Ishikawa (cell line): ENCODE measurements at regions not wholly inside any gene's neighbourhood (a gene's known extent, or its start where the extent isn't known, plus 50 kb on each side); places are given as distances from the start of the nearest gene placed in this dataset.

Experiments
- CEBPB ChIP-seq: IDR thresholded peaks from 2 replicates; pipeline ENCODE4 v1.6.1; 2012
- CREB1 ChIP-seq: IDR thresholded peaks from 2 replicates; pipeline ENCODE4 v1.6.1; 2012; ENCODE audit warnings: low read depth
- EGR1 ChIP-seq: IDR thresholded peaks from 2 replicates; pipeline ENCODE4 v1.6.1; 2012
- EP300 ChIP-seq: IDR thresholded peaks from 2 replicates; pipeline ENCODE4 v1.6.1; 2012; ENCODE audit warnings: borderline replicate concordance
- FOXM1 ChIP-seq: IDR thresholded peaks from 2 replicates; pipeline ENCODE4 v1.6.1; 2012; ENCODE audit warnings: low read depth, borderline replicate concordance
- NFIC ChIP-seq: IDR thresholded peaks from 2 replicates; pipeline ENCODE4 v1.6.1; 2012
- RAD21 ChIP-seq: IDR thresholded peaks from 2 replicates; pipeline ENCODE4 v1.6.1; 2012; ENCODE audit warnings: low read depth
- TAF1 ChIP-seq: IDR thresholded peaks from 2 replicates; pipeline ENCODE4 v1.6.1; 2012; ENCODE audit warnings: low read depth, mild to moderate bottlenecking
- TCF12 ChIP-seq: IDR thresholded peaks from 2 replicates; pipeline ENCODE4 v1.6.1; 2012; ENCODE audit warnings: low read depth
- TEAD4 ChIP-seq: IDR thresholded peaks from 2 replicates; pipeline ENCODE4 v1.6.1; 2012
- YY1 ChIP-seq: IDR thresholded peaks from 2 replicates; pipeline ENCODE4 v1.6.1; 2012; ENCODE audit warnings: low read depth
- ZBTB7A ChIP-seq: IDR thresholded peaks from 2 replicates; pipeline ENCODE4 v1.6.1; 2012; ENCODE audit warnings: low read depth
- TF ChIP-seq, protein P1 (sequence below): IDR thresholded peaks from 2 replicates; pipeline ENCODE4 v1.6.1; 2012
- TF ChIP-seq, protein P2 (sequence below): IDR thresholded peaks from 2 replicates; pipeline ENCODE4 v1.6.1; 2012
- TF ChIP-seq, protein P3 (sequence below): IDR thresholded peaks from 2 replicates; pipeline ENCODE4 v1.6.1; 2012; ENCODE audit warnings: low read depth, mild to moderate bottlenecking

DNA sequence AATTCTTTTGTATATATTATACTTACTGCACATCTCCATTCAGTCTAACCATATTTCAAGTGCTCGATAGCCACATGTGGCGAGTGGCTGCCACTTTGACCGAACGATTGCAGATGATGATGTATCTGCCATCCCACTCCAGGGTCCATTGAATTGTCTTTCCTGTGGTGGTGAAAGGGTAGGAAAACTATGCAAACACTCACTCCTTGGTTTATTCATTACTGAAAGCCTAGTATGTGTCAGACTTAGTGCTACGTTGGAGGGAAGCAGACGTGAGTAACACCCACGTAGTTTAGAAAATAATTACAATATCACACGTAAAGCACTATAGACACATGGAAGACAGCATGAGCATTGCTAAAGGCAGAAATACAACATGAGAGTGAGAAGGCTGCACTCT lies 353.7 kb downstream of the CSNK1G3 start:
- TF ChIP-seq, protein P1, sequence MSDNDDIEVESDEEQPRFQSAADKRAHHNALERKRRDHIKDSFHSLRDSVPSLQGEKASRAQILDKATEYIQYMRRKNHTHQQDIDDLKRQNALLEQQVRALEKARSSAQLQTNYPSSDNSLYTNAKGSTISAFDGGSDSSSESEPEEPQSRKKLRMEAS: no peak
- TF ChIP-seq CEBPB (no peak), EP300 (no peak), RAD21 (no peak), EGR1 (no peak), FOXM1 (no peak), NFIC (no peak), TCF12 (no peak), TEAD4 (no peak)

DNA sequence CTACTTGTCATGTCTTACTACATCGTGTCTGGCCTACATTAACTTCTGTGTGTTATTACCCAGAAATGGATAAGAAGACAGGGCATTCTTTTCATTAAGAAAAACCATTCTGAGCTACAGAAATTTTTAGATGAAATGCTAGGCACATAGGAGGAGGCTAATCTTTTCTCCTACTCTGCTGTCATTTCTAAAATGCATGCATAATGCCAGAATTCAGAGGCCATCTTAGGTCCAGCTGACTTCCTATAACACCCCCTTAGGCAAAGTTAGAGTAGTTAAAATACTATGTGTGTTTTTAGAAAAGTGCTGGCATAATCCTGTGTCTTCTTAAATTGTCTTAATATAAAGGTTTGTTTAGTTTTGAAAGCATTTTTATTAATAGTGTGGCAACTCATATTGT lies 352.6 kb downstream of the CSNK1G3 start:
- TF ChIP-seq RAD21: no peak
- TF ChIP-seq FOXM1: no peak
- no peak for TF ChIP-seq CREB1
- no peak for TF ChIP-seq EP300
- TF ChIP-seq NFIC: no peak

DNA sequence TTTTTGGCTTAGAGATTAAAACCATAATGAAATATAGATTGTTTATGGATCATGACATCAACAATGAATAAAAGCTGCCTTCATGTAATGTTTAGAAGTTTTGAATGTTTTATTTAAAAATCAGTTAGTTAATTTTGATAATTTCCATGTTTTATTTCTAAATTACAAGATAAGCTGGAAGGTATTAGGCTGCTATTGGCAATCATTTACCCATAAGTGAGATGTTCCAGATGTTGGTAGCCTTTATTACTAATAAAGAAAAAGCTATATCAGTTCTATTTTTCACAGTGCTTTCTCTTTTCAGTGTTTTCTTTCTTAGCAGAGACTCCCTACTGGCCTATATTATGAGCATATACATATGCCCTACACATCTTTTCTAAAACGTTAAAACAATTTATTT lies 347.0 kb downstream of the CSNK1G3 start:
- TF ChIP-seq TAF1 (no peak), EP300 (no peak), TEAD4 (no peak), RAD21 (no peak)
- TF ChIP-seq, protein P2, sequence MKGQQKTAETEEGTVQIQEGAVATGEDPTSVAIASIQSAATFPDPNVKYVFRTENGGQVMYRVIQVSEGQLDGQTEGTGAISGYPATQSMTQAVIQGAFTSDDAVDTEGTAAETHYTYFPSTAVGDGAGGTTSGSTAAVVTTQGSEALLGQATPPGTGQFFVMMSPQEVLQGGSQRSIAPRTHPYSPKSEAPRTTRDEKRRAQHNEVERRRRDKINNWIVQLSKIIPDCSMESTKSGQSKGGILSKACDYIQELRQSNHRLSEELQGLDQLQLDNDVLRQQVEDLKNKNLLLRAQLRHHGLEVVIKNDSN: no peak

DNA sequence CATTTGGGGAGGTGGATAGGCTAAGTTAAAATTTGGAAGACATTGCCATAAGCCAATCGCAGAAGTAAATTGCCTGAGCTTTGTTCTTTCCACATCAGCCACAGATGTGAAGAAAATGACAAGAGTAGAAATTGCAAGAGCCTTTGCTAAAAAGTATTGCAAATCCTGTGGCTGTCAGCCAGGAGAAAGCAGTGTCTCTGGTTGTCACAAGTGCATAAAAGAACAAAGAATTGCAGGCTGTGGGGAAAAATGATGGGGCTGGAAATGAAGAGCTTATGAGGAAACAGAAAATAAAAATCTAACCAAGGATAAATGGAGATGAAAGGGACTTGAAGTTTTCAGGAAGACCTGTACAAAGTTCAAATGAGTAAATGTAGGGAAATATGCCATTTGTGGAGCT lies 344.8 kb downstream of the CSNK1G3 start:
- no peak for TF ChIP-seq ZBTB7A
- no peak for TF ChIP-seq EGR1
- no peak for TF ChIP-seq TEAD4
- TF ChIP-seq, protein P1: no peak
- no peak for TF ChIP-seq NFIC
- TF ChIP-seq TCF12: no peak
- TF ChIP-seq CREB1: no peak
- no peak for TF ChIP-seq FOXM1
- no peak for TF ChIP-seq YY1
- TF ChIP-seq RAD21: no peak
- TF ChIP-seq, protein P3, sequence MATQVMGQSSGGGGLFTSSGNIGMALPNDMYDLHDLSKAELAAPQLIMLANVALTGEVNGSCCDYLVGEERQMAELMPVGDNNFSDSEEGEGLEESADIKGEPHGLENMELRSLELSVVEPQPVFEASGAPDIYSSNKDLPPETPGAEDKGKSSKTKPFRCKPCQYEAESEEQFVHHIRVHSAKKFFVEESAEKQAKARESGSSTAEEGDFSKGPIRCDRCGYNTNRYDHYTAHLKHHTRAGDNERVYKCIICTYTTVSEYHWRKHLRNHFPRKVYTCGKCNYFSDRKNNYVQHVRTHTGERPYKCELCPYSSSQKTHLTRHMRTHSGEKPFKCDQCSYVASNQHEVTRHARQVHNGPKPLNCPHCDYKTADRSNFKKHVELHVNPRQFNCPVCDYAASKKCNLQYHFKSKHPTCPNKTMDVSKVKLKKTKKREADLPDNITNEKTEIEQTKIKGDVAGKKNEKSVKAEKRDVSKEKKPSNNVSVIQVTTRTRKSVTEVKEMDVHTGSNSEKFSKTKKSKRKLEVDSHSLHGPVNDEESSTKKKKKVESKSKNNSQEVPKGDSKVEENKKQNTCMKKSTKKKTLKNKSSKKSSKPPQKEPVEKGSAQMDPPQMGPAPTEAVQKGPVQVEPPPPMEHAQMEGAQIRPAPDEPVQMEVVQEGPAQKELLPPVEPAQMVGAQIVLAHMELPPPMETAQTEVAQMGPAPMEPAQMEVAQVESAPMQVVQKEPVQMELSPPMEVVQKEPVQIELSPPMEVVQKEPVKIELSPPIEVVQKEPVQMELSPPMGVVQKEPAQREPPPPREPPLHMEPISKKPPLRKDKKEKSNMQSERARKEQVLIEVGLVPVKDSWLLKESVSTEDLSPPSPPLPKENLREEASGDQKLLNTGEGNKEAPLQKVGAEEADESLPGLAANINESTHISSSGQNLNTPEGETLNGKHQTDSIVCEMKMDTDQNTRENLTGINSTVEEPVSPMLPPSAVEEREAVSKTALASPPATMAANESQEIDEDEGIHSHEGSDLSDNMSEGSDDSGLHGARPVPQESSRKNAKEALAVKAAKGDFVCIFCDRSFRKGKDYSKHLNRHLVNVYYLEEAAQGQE: no peak
- no peak for TF ChIP-seq EP300
- TF ChIP-seq CEBPB: no peak
- no peak for TF ChIP-seq TAF1

DNA sequence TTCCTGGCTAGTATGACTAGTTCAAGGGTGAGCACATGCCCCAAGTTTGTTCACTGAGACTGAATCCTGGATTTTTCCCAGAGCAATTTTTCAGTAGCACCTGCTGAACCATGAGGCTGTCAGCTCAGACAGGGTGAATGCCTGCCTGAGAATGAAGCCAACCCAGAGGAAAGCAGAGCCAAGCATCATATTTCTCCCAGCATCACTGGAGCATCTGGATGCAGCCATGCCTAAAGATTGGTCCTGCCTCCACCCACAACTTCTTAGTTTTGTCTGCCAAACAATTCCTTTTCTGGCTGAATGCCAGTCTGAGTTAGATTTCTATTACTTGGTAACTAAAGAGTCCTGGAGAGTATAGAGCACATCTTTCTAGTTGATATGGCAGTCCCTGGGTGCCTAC lies 343.6 kb downstream of the CSNK1G3 start:
- TF ChIP-seq EGR1 (0 out of 2 replicates have a peak, but pooled peaks have one; percentile 12), RAD21 (no peak)

DNA sequence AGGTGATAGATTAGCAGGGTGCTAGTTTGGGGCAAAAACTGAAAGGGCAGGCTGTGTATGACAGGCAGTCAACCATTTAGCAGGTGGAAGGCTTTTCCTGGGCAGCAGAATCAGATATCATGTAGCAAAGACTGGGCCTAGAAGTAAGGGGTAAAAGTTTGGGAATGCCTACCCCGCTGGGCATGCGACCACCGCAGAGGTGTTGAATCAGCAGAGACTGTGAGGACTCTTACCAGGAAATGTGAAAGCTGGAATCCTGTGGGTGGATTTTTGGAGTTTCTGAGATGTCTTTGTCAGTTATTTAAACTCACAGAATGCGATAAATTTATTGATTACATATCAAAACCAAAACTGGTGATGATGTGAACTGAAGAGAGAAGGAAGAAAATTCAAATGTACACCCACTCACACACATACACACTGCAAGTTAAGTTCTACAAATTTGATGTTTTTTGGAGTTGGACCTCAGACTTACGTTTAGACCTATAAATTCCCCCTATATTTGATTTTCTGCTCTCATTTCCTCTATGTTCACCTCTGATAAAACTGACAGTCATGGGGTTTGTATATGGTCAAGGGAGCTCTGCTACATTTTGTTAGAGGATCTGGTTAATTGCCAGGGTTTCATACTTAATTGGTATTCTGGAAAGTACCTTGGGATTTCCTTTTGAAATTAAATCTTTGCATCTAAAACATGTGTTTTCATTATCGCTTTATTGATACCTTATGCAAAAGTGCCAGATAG lies 333.6 kb downstream of the CSNK1G3 start:
- no peak for TF ChIP-seq CREB1
- no peak for TF ChIP-seq EP300
- TF ChIP-seq, protein P2: no peak
- no peak for TF ChIP-seq YY1
- no peak for TF ChIP-seq TEAD4
- no peak for TF ChIP-seq TCF12
- TF ChIP-seq ZBTB7A: no peak
- TF ChIP-seq, protein P3: no peak

DNA sequence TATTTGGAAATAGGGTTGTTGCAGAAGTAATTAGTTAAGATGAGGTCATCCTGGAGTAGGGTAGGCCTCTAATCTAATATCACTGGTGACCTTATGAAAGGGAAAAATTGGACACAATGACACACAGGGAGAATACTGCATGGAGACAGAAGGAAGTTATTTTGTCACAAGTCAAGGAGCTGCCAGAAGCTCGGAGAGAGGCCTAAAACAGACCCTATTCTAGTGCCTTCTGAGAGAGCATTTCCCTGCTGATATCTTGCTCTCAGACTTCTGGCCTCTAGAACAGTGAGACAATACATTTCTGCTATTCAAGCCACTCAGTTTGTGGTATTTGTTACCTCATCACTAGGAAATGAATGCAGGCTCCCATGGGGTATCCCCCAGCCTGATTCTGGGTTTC lies 332.9 kb downstream of the CSNK1G3 start:
- TF ChIP-seq EP300: no peak
- TF ChIP-seq FOXM1: no peak
- no peak for TF ChIP-seq YY1
